ENCODE measurements at regions not wholly inside any gene's neighbourhood (a gene's known extent, or its start where the extent isn't known, plus 50 kb on each side); places are given as distances from the start of the nearest gene placed in this dataset.
A peak's percentile ranks its signal among the peaks of the same experiment; 100 is the strongest.

DNA sequence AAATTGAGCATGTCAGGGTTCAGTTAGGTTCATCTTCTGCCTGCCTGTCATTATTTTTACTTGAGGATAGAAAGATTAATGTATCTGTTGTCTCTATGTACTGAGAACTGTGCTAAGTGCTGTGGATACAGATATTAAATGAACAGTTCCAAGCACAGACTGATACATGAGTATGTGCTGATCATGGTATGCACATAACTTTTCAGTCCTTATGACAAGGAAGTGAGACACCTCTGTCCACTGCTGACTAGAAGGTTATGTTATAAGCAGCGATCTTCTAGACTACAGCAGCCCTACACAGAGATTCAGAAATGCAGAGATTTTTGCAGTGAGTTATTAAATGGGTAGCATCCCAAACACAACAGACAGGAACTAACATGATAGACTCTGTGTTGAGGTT is 335.6 kb upstream of the MTNR1B start:
- H3K9me3 ChIP-seq, result no peaks in the 10 kb centered on the region
- H3K4me3 ChIP-seq, result no peak overlapping the region
- no peaks in the 10 kb centered on the region for H3K36me3 ChIP-seq
- no peak overlapping the region for H3K9ac ChIP-seq
- H3K27me3 ChIP-seq, result no peaks in the 10 kb centered on the region
- no peak overlapping the region for H3K27ac ChIP-seq
- H4K20me1 ChIP-seq, result no peaks in the 10 kb centered on the region
- H3K4me1 ChIP-seq, result peaks cover 6% of the 10 kb centered on the region; the same call in 1 of the 2 replicates
- no peak for TF ChIP-seq Cebpa-rat (IDR thresholded peaks at IDR 0.05)
- no peak overlapping the region for H3K4me2 ChIP-seq

DNA sequence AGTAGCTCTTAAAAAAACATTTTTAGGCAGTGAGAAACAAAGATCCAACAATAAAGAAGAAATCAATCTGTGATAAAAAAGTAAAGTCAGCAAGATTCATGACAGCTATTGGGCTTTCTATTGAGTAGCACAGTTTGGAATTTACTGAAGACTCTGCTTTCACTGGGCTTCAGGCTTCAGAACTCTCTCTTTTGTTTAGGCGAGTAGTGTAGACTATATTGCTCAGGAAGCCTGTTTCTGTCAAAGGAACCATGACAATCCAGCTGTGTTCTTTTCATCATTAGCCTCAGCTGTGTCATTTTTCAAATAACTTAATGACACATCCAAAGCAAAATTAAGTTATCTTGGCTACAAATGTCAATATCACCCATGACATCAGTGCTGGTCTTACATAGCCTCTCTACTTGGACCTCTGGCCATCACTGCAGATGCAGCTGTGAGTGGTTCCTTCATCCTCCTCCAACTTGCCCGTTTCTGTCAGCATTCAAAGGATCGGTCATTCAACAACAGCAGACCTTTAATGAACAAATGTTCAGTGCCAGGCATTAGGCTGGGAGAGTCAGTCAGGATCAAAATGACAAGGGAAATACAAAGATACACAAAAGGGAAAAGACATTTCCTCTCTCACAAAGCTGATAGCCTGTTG is 332.8 kb upstream of the MTNR1B start:
- H3K9me3 ChIP-seq, result no peaks in the 10 kb centered on the region
- no peaks in the 10 kb centered on the region for H3K27me3 ChIP-seq
- H3K36me3 ChIP-seq, result no peaks in the 10 kb centered on the region
- no peak overlapping the region for H3K27ac ChIP-seq
- H3K4me1 ChIP-seq, result no peaks in the 10 kb centered on the region
- H3K4me3 ChIP-seq, result no peak overlapping the region
- H3K4me2 ChIP-seq, result no peak overlapping the region
- H3K9ac ChIP-seq, result no peak overlapping the region
- TF ChIP-seq Cebpa-rat (IDR thresholded peaks at IDR 0.05), result no peak
- no peaks in the 10 kb centered on the region for H4K20me1 ChIP-seq

DNA sequence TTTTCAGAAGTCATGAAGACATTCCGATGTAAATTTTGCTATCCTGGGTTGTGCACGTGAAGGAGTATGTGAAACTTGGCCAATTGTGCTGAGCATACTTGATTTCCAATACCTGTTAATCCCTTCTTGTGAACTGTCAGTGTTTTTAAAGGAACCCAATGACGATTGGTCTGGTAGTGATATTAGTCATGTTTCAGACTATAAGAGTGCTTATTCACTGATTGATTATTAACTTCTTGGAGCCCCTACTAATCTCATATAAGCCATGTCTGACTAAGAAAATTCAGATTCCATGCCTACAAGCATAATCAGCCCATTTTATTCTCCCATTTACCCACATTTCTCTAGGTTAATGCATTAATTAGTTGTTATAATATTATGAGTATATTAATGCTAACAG is 330.8 kb upstream of the MTNR1B start:
- Histone ChIP-seq H3K27ac (no peak overlapping the region), H3K36me3 (no peaks in the 10 kb centered on the region), H3K4me3 (no peak overlapping the region), H3K27me3 (no peaks in the 10 kb centered on the region), H3K4me1 (no peaks in the 10 kb centered on the region), H3K9ac (no peak overlapping the region), H3K4me2 (no peak overlapping the region), H4K20me1 (no peaks in the 10 kb centered on the region), H3K9me3 (no peaks in the 10 kb centered on the region)
- TF ChIP-seq Cebpa-rat (IDR thresholded peaks at IDR 0.05), result no peak

DNA sequence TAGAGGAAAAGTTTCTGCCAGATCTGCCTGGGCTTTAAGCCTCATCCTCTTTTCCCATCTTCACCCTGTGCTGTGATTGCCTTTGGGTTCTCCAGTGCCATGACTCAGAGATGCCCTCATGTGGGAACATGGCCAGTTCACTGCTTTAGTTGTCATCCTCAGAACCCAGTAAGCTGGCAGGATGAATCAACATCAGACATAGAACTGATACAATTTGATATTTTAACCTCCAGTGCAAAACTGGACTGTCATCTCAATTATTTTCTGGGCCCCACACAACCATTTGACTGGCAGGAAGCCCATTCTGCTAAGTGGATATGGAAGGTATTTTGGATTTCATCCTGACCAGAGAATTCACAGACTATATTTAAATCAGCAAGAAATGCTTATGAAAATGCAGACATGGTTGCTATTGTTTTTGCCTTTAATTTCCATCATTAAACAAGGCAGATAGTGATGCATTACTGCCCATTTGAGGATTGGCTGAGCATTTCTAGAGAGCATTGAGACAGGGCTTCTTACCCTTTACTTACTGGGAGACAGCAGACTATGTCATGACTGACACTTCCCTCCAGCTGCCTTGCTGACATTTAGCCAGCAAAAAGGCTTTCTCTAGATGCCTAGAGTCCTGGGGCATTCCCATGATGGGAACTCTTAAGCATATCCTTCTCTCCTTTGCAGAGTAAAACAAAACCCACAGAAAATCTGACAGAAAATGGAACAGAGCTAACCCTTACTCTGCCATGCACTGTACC is 327.1 kb upstream of the MTNR1B start:
- TF ChIP-seq Cebpa-rat (IDR thresholded peaks at IDR 0.05), result no peak
- no peaks in the 10 kb centered on the region for H3K9me3 ChIP-seq
- H3K27ac ChIP-seq, result no peak overlapping the region
- no peak overlapping the region for H3K4me2 ChIP-seq
- H3K9ac ChIP-seq, result no peak overlapping the region
- no peak overlapping the region for H3K4me3 ChIP-seq
- no peaks in the 10 kb centered on the region for H3K27me3 ChIP-seq
- no peaks in the 10 kb centered on the region for H3K4me1 ChIP-seq
- H4K20me1 ChIP-seq, result no peaks in the 10 kb centered on the region
- no peaks in the 10 kb centered on the region for H3K36me3 ChIP-seq

DNA sequence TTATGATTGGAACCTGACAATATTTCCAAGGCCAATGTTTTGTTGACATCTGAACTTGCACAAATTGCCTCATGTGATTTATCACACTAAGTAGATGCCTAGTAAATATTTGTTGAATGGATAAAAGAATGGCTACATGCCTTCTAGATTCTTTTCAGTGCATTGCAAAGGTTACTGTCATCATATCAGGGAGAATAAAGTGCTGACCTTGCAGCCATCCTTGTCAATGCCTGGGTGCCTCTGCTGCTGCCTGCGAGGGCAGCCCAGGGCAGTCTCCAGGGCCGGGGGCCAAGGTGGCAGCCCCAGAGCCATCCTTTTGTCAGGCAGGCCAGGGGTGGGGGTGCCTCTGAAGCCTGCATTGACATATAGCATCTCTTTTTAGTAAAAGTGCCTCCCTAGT is 325.6 kb upstream of the MTNR1B start:
- Histone ChIP-seq H3K27ac (no peak overlapping the region), H3K27me3 (no peaks in the 10 kb centered on the region), H4K20me1 (no peaks in the 10 kb centered on the region), H3K4me1 (no peaks in the 10 kb centered on the region), H3K4me2 (no peak overlapping the region), H3K9ac (no peak overlapping the region), H3K9me3 (no peaks in the 10 kb centered on the region), H3K36me3 (no peaks in the 10 kb centered on the region), H3K4me3 (no peak overlapping the region)
- TF ChIP-seq Cebpa-rat (IDR thresholded peaks at IDR 0.05), result no peak

- no peak for TF ChIP-seq Cebpa-rat (IDR thresholded peaks at IDR 0.05)
- no peaks in the 10 kb centered on the region for H3K4me1 ChIP-seq
- H3K36me3 ChIP-seq, result no peaks in the 10 kb centered on the region
- H3K9me3 ChIP-seq, result no peaks in the 10 kb centered on the region
- H3K9ac ChIP-seq, result no peak overlapping the region
- H3K27me3 ChIP-seq, result no peaks in the 10 kb centered on the region
- H3K4me3 ChIP-seq, result no peak overlapping the region
- no peak overlapping the region for H3K4me2 ChIP-seq
- H3K27ac ChIP-seq, result no peak overlapping the region
- H4K20me1 ChIP-seq, result no peaks in the 10 kb centered on the region
These were observed 324.6 kb upstream of the MTNR1B start for GRCh38 chr11:92644595-92645445.

- Histone ChIP-seq H3K27me3 (no peaks in the 10 kb centered on the region), H3K36me3 (no peaks in the 10 kb centered on the region), H3K9ac (no peak overlapping the region), H3K9me3 (no peaks in the 10 kb centered on the region), H3K27ac (no peak overlapping the region), H4K20me1 (no peaks in the 10 kb centered on the region), H3K4me3 (no peak overlapping the region), H3K4me2 (no peak overlapping the region), H3K4me1 (no peaks in the 10 kb centered on the region)
- no peak for TF ChIP-seq Cebpa-rat (IDR thresholded peaks at IDR 0.05)
These were observed 318.3 kb upstream of the MTNR1B start for GRCh38 chr11:92651159-92651558.

GRCh38 chr11:92653454-92653853 is 316.0 kb upstream of the MTNR1B start:
- no peak overlapping the region for H3K27ac ChIP-seq
- no peak for TF ChIP-seq Cebpa-rat (IDR thresholded peaks at IDR 0.05)
- H3K4me2 ChIP-seq, result no peak overlapping the region
- no peaks in the 10 kb centered on the region for H3K9me3 ChIP-seq
- H3K36me3 ChIP-seq, result no peaks in the 10 kb centered on the region
- no peak overlapping the region for H3K4me3 ChIP-seq
- H3K4me1 ChIP-seq, result peaks cover 7% of the 10 kb centered on the region; the same call in 1 of the 2 replicates
- no peaks in the 10 kb centered on the region for H3K27me3 ChIP-seq
- H4K20me1 ChIP-seq, result no peaks in the 10 kb centered on the region
- no peak overlapping the region for H3K9ac ChIP-seq

- H3K27ac ChIP-seq, result no peak overlapping the region
- no peaks in the 10 kb centered on the region for H3K36me3 ChIP-seq
- peak overlapping the region; percentile 25 for H3K4me2 ChIP-seq
- no peaks in the 10 kb centered on the region for H4K20me1 ChIP-seq
- H3K4me3 ChIP-seq, result no peak overlapping the region
- TF ChIP-seq Cebpa-rat (IDR thresholded peaks at IDR 0.05), result no peak
- no peaks in the 10 kb centered on the region for H3K27me3 ChIP-seq
- H3K4me1 ChIP-seq, result peaks cover 7% of the 10 kb centered on the region; the same call in 1 of the 2 replicates
- H3K9me3 ChIP-seq, result no peaks in the 10 kb centered on the region
- no peak overlapping the region for H3K9ac ChIP-seq
These were observed 312.7 kb upstream of the MTNR1B start for GRCh38 chr11:92656783-92657182.

DNA sequence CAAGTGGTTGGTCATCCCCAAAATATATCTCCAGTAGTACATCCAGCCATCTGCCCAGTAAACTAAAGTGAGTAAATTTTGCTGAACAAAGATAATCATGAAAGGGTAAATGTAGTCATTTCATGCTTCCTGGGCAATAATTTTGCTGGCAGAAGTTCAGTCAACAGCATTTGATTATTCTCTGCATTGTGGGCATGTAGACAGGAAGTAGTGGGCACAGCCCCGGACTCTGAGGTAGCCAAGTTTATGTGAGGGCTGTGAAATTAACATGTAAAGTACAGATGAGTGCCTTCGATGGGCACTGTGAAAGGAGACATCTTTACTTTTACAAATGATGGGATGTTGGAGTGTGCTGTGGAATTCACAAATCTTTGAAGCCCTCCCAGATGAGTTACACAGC is 312.2 kb upstream of the MTNR1B start:
- no peaks in the 10 kb centered on the region for H3K27me3 ChIP-seq
- TF ChIP-seq Cebpa-rat (IDR thresholded peaks at IDR 0.05), result no peak
- H3K27ac ChIP-seq, result no peak overlapping the region
- peaks cover 7% of the 10 kb centered on the region; the same call in 1 of the 2 replicates for H3K4me1 ChIP-seq
- no peaks in the 10 kb centered on the region for H4K20me1 ChIP-seq
- no peaks in the 10 kb centered on the region for H3K9me3 ChIP-seq
- H3K4me3 ChIP-seq, result no peak overlapping the region
- peak overlapping the region; percentile 25 for H3K4me2 ChIP-seq
- H3K36me3 ChIP-seq, result no peaks in the 10 kb centered on the region
- H3K9ac ChIP-seq, result no peak overlapping the region

Data from BLaER1 (cell line).